HCT116 (cell line): ENCODE measurements at regions not wholly inside any gene's neighbourhood (a gene's known extent, or its start where the extent isn't known, plus 50 kb on each side); places are given as distances from the start of the nearest gene placed in this dataset.

Experiments used
- ATAC-seq: fragments of 200-7000 bp; cut with Tn5 transposase; 2 replicates; pipeline ENCODE4 v1.9.1; 2020; ENCODE audit warnings: mild to moderate bottlenecking, moderate library complexity
- BruUV-seq: library from RNA; stranded (reverse); fragments of 400-500 nt; replicated peaks from 2 replicates; lab custom pipeline; 2021; lab: Mats Ljungman, UMichigan
- CTCF ChIA-PET: fragments of 300-600 bp; sonication (Branson Sonifier 250); formaldehyde crosslinking; loops from one replicate; lab custom pipeline; 2021; ENCODE audit warnings: antibody characterized with exemption; lab: Charles Lee
- POLR2A ChIA-PET: fragments of 300-600, 350-600 bp; sonication (Branson Sonifier 250); formaldehyde crosslinking; loops from one replicate; lab custom pipeline; 2021; ENCODE audit warnings: antibody characterized with exemption; lab: Charles Lee
- RAD21 ChIA-PET, 2 experiments: fragments of 300-600 bp; sonication (Branson Sonifier 250); formaldehyde crosslinking; loops; one replicate each; lab custom pipeline; 2023; ENCODE audit warnings: low total read pairs in 2 of 2; ENCODE audit not compliant: uncharacterized antibody in 2 of 2, unreplicated experiment in 2 of 2, low non-redundant PET in 1 of 2; lab: Charles Lee
- DNase-seq: peaks from one replicate; pipeline ENCODE4 v3.0.0-alpha.2; 2010; ENCODE audit warnings: low read depth, low spot score
- H2AFZ ChIP-seq: fragments of 200-600 bp; shearing (Covaris generic), sonication (generic); 2 replicates; pipeline ENCODE4 v1.6.1; 2017; ENCODE audit warnings: low read depth, mixed run types, mixed read lengths, antibody characterized with exemption, low read length; ENCODE audit not compliant: poor library complexity, severe bottlenecking
- H3K27ac ChIP-seq: 2 replicates; pipeline ENCODE4 v1.5.1; 2012; ENCODE audit warnings: low read depth, low read length
- H3K27me3 ChIP-seq: fragments of 200-600 bp; sonication (generic); 2 replicates; pipeline ENCODE4 v1.6.1; 2016; ENCODE audit warnings: mixed run types, low read length, mixed read lengths; ENCODE audit not compliant: insufficient read depth
- H3K36me3 ChIP-seq, 2 experiments: fragments of 200-500 bp in 1 of 2; fragments of 200-600 bp in 1 of 2; sonication (Bioruptor generic) in 1 of 2; sonication (generic) in 1 of 2; 2 replicates each; pipeline versions ENCODE4 v1.5.1 to v1.6.1; 2014 to 2016; ENCODE audit warnings: low read length in 2 of 2, inconsistent platforms in 1 of 2, mixed read lengths in 1 of 2, mixed run types in 1 of 2; ENCODE audit not compliant: insufficient read depth in 2 of 2, control insufficient read depth in 1 of 2
- H3K4me1 ChIP-seq, 2 experiments: fragments of 200-600 bp in 1 of 2; sonication (generic) in 1 of 2; 2 replicates each; pipeline versions ENCODE4 v1.5.1 to v1.6.1; 2012 to 2017; ENCODE audit warnings: low read length in 2 of 2, inconsistent platforms in 1 of 2, mild to moderate bottlenecking in 1 of 2, mixed read lengths in 1 of 2, mixed run types in 1 of 2, moderate library complexity in 1 of 2; ENCODE audit not compliant: insufficient read depth in 2 of 2, control insufficient read depth in 1 of 2
- H3K4me2 ChIP-seq: fragments of 200-600 bp; sonication (generic); 2 replicates; pipeline ENCODE4 v1.6.1; 2017; ENCODE audit warnings: mixed run types, low read length, mixed read lengths
- H3K4me3 ChIP-seq, 2 experiments: fragments of 200-600 bp in 1 of 2; sonication (generic) in 1 of 2; replicated peaks in 1 of 2; 2 replicates each; pipeline ENCODE4 v1.5.1; 2011 to 2016; ENCODE audit warnings: low read length in 2 of 2, control low read depth in 1 of 2, low read depth in 1 of 2, mild to moderate bottlenecking in 1 of 2, mixed read lengths in 1 of 2, mixed run types in 1 of 2
- H3K79me2 ChIP-seq: fragments of 200-600 bp; sonication (generic); 2 replicates; pipeline ENCODE4 v1.6.1; 2017; ENCODE audit warnings: mild to moderate bottlenecking, mixed run types, low read length, moderate library complexity, mixed read lengths; ENCODE audit not compliant: insufficient read depth
- H3K9ac ChIP-seq: fragments of 200-600 bp; sonication (generic); 2 replicates; pipeline ENCODE4 v1.6.1; 2016; ENCODE audit warnings: low read length, mixed read lengths
- H3K9me2 ChIP-seq: fragments of 200-600 bp; sonication (generic), shearing (Covaris generic); 2 replicates; pipeline ENCODE4 v1.6.1; 2017; ENCODE audit warnings: mixed run types, mild to moderate bottlenecking, moderate library complexity; ENCODE audit not compliant: insufficient read depth
- H3K9me3 ChIP-seq, 2 experiments: fragments of 200-500 bp in 1 of 2; fragments of 200-600 bp in 1 of 2; sonication (Bioruptor generic) in 1 of 2; sonication (generic) in 1 of 2; 2 replicates each; pipeline ENCODE4 v1.6.1; 2014 to 2017; ENCODE audit warnings: low read length in 2 of 2, mixed read lengths in 2 of 2, inconsistent platforms in 1 of 2, low read depth in 1 of 2, mild to moderate bottlenecking in 1 of 2, mixed run types in 1 of 2, moderate library complexity in 1 of 2; ENCODE audit not compliant: control insufficient read depth in 1 of 2, insufficient read depth in 1 of 2
- H4K20me1 ChIP-seq: fragments of 200-600 bp; sonication (generic), shearing (Covaris generic); 2 replicates; pipeline ENCODE4 v1.6.1; 2017; ENCODE audit warnings: mixed run types, mild to moderate bottlenecking, moderate library complexity; ENCODE audit not compliant: insufficient read depth
- CBX3 ChIP-seq: IDR thresholded peaks from 2 replicates; pipeline ENCODE4 v1.6.1; 2012; ENCODE audit warnings: low read depth
- CEBPB ChIP-seq: IDR thresholded peaks from 2 replicates; pipeline ENCODE4 v1.6.1; 2012; ENCODE audit warnings: low read depth
- EGR1 ChIP-seq: IDR thresholded peaks from 2 replicates; pipeline ENCODE4 v1.6.1; 2012; ENCODE audit warnings: low read depth
- ELF1 ChIP-seq: IDR thresholded peaks from 2 replicates; pipeline ENCODE4 v1.6.1; 2012; ENCODE audit warnings: low read depth, borderline replicate concordance
- EZH2 ChIP-seq: fragments of 200-600 bp; sonication (generic); IDR thresholded peaks from 2 replicates; pipeline ENCODE4 v1.6.1; 2017; ENCODE audit warnings: antibody characterized with exemption, mixed run types
- EZH2phosphoT487 ChIP-seq: fragments of 200-600 bp; IDR thresholded peaks from 2 replicates; pipeline ENCODE4 v1.6.1; 2018; ENCODE audit warnings: antibody characterized with exemption, borderline replicate concordance
- FOSL1 ChIP-seq: IDR thresholded peaks from 2 replicates; pipeline ENCODE4 v1.6.1; 2012; ENCODE audit warnings: low read depth
- JUND ChIP-seq: IDR thresholded peaks from 2 replicates; pipeline ENCODE4 v1.6.1; 2012
- MAX ChIP-seq: IDR thresholded peaks from 2 replicates; pipeline ENCODE4 v1.6.1; 2012
- POLR2A ChIP-seq: IDR thresholded peaks from 2 replicates; pipeline ENCODE4 v1.7.0; 2011; ENCODE audit warnings: borderline replicate concordance; ENCODE audit not compliant: insufficient read depth, insufficient read length; ENCODE audit errors: extremely low read depth
- POLR2AphosphoS5 ChIP-seq: IDR thresholded peaks from 2 replicates; pipeline ENCODE4 v1.6.1; 2011; ENCODE audit warnings: mild to moderate bottlenecking, low read depth, low read length, moderate library complexity
- RAD21 ChIP-seq: IDR thresholded peaks from 2 replicates; pipeline ENCODE4 v1.6.1; 2012; ENCODE audit warnings: low read depth, mild to moderate bottlenecking
- REST ChIP-seq: IDR thresholded peaks from 2 replicates; pipeline ENCODE4 v1.6.1; 2012; ENCODE audit warnings: low read depth
- TCF7L2 ChIP-seq: IDR thresholded peaks from 2 replicates; pipeline ENCODE4 v1.7.0; 2011; ENCODE audit warnings: borderline replicate concordance, inconsistent platforms; ENCODE audit not compliant: insufficient read depth, insufficient read length; ENCODE audit errors: extremely low read depth
- YY1 ChIP-seq: IDR thresholded peaks from 2 replicates; pipeline ENCODE4 v1.6.1; 2011; ENCODE audit warnings: low read length, low read depth, moderate library complexity, mild to moderate bottlenecking; ENCODE audit not compliant: insufficient replicate concordance; ENCODE audit errors: extremely low read depth
- ZFX ChIP-seq: fragments of 450-650 bp; IDR thresholded peaks from 2 replicates; pipeline ENCODE4 v1.6.1; 2017
- ZNF274 ChIP-seq: fragments of 200-500 bp; sonication (Bioruptor generic); IDR thresholded peaks from 2 replicates; pipeline ENCODE4 v1.6.1; 2014; ENCODE audit warnings: mild to moderate bottlenecking, low read depth, low read length, inconsistent platforms
- intact Hi-C: fragments of 100-400 bp; cut with micrococcal nuclease; formaldehyde crosslinking; loops from 2 replicates; pipeline ENCODE4 v1.10.0; 2022

- Histone ChIP-seq H3K4me2 (no peak overlapping the region), H3K9me3 (peaks cover 5 to 6% of the 10 kb centered on the region in 2 experiments; a peak in 2 of 4 replicates), H3K4me3 (no peak overlapping the region), H4K20me1 (no peaks in the 10 kb centered on the region), H3K27me3 (no peaks in the 10 kb centered on the region), H2AFZ (no peak overlapping the region), H3K9me2 (no peaks in the 10 kb centered on the region), H3K4me1 (no peaks in the 10 kb centered on the region), H3K36me3 (no peaks in the 10 kb centered on the region), H3K9ac (no peak overlapping the region), H3K79me2 (no peaks in the 10 kb centered on the region), H3K27ac (no peak overlapping the region)
- RAD21 ChIA-PET = no interaction called here
- ATAC-seq (no peak), DNase-seq (no peak)
- POLR2A ChIA-PET = no interaction called here
- TF ChIP-seq RAD21 (no peak), YY1 (no peak), ELF1 (no peak), TCF7L2 (no peak), POLR2AphosphoS5 (no peak), JUND (no peak), MAX (no peak), EZH2phosphoT487 (no peak), CEBPB (no peak), EZH2 (no peak), EGR1 (no peak), FOSL1 (no peak), POLR2A (no peak), ZNF274 (no peak), CBX3 (no peak), REST (no peak), ZFX (no peak)
- CTCF ChIA-PET = no interaction called here
- BruUV-seq = no TSS peak
- intact Hi-C loops = no loop called here
These were observed 501.6 kb upstream of the TYRP1 start for GRCh38 chr9:12191630-12192029.
